ENCODE measurements at regions not wholly inside any gene's neighbourhood (a gene's known extent, or its start where the extent isn't known, plus 50 kb on each side); places are given as distances from the start of the nearest gene placed in this dataset.

DNA sequence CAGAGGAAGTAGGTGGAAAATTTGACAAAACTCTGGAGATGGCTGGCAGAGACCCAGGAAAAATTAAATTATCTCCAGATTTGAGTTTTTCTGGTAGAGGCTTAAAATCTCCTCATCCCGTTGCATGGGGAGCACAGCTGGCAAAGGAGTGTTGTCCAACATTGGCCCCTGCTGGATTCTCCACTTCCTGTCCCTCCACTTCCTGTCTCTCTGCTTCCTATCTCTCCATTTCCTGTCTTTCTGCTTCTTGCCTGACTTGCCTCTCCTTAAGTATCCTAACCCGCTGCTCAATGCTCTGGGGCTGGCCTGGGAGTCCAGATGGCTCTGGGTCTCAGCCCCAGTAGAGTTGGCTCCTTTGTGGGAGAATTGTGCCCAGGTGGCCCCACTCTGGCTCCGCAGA lies 65.8 kb upstream of the EMX2 start:
- TF ChIP-seq, protein P1, sequence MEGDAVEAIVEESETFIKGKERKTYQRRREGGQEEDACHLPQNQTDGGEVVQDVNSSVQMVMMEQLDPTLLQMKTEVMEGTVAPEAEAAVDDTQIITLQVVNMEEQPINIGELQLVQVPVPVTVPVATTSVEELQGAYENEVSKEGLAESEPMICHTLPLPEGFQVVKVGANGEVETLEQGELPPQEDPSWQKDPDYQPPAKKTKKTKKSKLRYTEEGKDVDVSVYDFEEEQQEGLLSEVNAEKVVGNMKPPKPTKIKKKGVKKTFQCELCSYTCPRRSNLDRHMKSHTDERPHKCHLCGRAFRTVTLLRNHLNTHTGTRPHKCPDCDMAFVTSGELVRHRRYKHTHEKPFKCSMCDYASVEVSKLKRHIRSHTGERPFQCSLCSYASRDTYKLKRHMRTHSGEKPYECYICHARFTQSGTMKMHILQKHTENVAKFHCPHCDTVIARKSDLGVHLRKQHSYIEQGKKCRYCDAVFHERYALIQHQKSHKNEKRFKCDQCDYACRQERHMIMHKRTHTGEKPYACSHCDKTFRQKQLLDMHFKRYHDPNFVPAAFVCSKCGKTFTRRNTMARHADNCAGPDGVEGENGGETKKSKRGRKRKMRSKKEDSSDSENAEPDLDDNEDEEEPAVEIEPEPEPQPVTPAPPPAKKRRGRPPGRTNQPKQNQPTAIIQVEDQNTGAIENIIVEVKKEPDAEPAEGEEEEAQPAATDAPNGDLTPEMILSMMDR (IDR thresholded peaks at IDR 0.05; ENCODE audit: low read depth, low read length, missing input control), result no peak
- no peak for TF ChIP-seq SP1 (IDR thresholded peaks at IDR 0.05)
